ENCODE measurements at regions not wholly inside any gene's neighbourhood (a gene's known extent, or its start where the extent isn't known, plus 50 kb on each side); places are given as distances from the start of the nearest gene placed in this dataset.

GRCh38 chr9:135394699-135395645, 84.6 kb upstream of the PPP1R26 start:
- TF ChIP-seq TAF1 (IDR thresholded peaks at IDR 0.05; ENCODE audit: low read depth, low read length) = no peak
- TF ChIP-seq POLR2AphosphoS5 (IDR thresholded peaks at IDR 0.05; ENCODE audit: low read depth, low read length) = no peak
- no peak for TF ChIP-seq POLR2A (IDR thresholded peaks at IDR 0.05; ENCODE audit: low read depth, low read length)
- no peak for TF ChIP-seq SPI1 (IDR thresholded peaks at IDR 0.05; ENCODE audit: low read depth, low read length)
- TF ChIP-seq POU2F2 (IDR thresholded peaks at IDR 0.05; ENCODE audit: low read depth, low read length) = no peak
